OCI-LY1 (cell line): ENCODE measurements at regions not wholly inside any gene's neighbourhood (a gene's known extent, or its start where the extent isn't known, plus 50 kb on each side); places are given as distances from the start of the nearest gene placed in this dataset.

Experiments
- H2AFZ ChIP-seq: fragments of 200-600 bp; sonication (generic), shearing (Covaris generic); 2 replicates; pipeline ENCODE4 v1.6.0; 2014; ENCODE audit warnings: antibody characterized with exemption, mild to moderate bottlenecking, low read length
- H3F3A ChIP-seq: fragments of 200-600 bp; sonication (generic), shearing (Covaris generic); 2 replicates; pipeline ENCODE4 v1.6.0; 2014; ENCODE audit warnings: mild to moderate bottlenecking, antibody characterized with exemption, low read length, moderate library complexity; ENCODE audit not compliant: insufficient read depth
- H3K27ac ChIP-seq: fragments of 200-600 bp; sonication (generic); 2 replicates; pipeline ENCODE4 v1.5.1; 2014; ENCODE audit warnings: low read length, mixed run types, mild to moderate bottlenecking, low read depth; ENCODE audit not compliant: poor library complexity, severe bottlenecking
- H3K27me3 ChIP-seq: fragments of 200-600 bp; sonication (generic); 2 replicates; pipeline ENCODE4 v1.6.0; 2014; ENCODE audit warnings: antibody characterized with exemption, mild to moderate bottlenecking, low read length, moderate library complexity; ENCODE audit not compliant: insufficient read depth
- H3K36me3 ChIP-seq: fragments of 200-600 bp; sonication (generic); 2 replicates; pipeline ENCODE4 v1.6.1; 2014; ENCODE audit warnings: mild to moderate bottlenecking, antibody characterized with exemption, low read length, moderate library complexity, mixed read lengths; ENCODE audit not compliant: insufficient read depth
- H3K4me1 ChIP-seq: fragments of 200-600 bp; sonication (generic); 2 replicates; pipeline ENCODE4 v1.5.1; 2014; ENCODE audit warnings: mild to moderate bottlenecking, low read length, moderate library complexity; ENCODE audit not compliant: insufficient read depth, severe bottlenecking
- H3K4me2 ChIP-seq: fragments of 200-600 bp; sonication (generic), shearing (Covaris generic); 2 replicates; pipeline ENCODE4 v1.6.1; 2014; ENCODE audit warnings: low read length
- H3K4me3 ChIP-seq: fragments of 200-600 bp; sonication (generic); 2 replicates; pipeline ENCODE4 v1.5.1; 2014; ENCODE audit warnings: low read length, low read depth, mild to moderate bottlenecking, mixed read lengths; ENCODE audit not compliant: poor library complexity, severe bottlenecking
- H3K79me2 ChIP-seq: fragments of 200-600 bp; shearing (Covaris generic); 2 replicates; pipeline ENCODE4 v1.6.1; 2016; ENCODE audit warnings: mixed run types, low read length, mixed read lengths; ENCODE audit not compliant: insufficient read depth
- H3K9ac ChIP-seq: fragments of 200-600 bp; sonication (generic), shearing (Covaris generic); 2 replicates; pipeline ENCODE4 v1.6.1; 2014; ENCODE audit warnings: mild to moderate bottlenecking, low read length, mixed read lengths
- H3K9me2 ChIP-seq: fragments of 200-600 bp; sonication (generic), shearing (Covaris generic); 2 replicates; pipeline ENCODE4 v1.6.1; 2014; ENCODE audit warnings: low read depth, mild to moderate bottlenecking, low read length, mixed read lengths
- H3K9me3 ChIP-seq: fragments of 200-600 bp; shearing (Covaris generic); 2 replicates; pipeline ENCODE4 v1.6.1; 2014; ENCODE audit warnings: low read length, mixed read lengths
- H4K20me1 ChIP-seq: fragments of 200-600 bp; sonication (generic), shearing (Covaris generic); 2 replicates; pipeline ENCODE4 v1.6.0; 2016; ENCODE audit warnings: mild to moderate bottlenecking, low read length; ENCODE audit not compliant: insufficient read depth
- CTCF ChIP-seq: fragments of 200-600 bp; sonication (generic), shearing (Covaris generic); IDR thresholded peaks from 2 replicates; pipeline ENCODE4 v1.5.1; 2017; ENCODE audit warnings: mild to moderate bottlenecking, antibody characterized with exemption, low read length, moderate library complexity, mixed read lengths
- EZH2 ChIP-seq: fragments of 200-600 bp; sonication (generic), shearing (Covaris generic); IDR thresholded peaks from 2 replicates; pipeline ENCODE4 v1.8.0; 2017; ENCODE audit warnings: borderline replicate concordance, mixed run types, mild to moderate bottlenecking, antibody characterized with exemption, low read length, moderate library complexity, mixed read lengths

- TF ChIP-seq EZH2: no peak
- no peak for TF ChIP-seq CTCF
- Histone ChIP-seq H3K4me2 (no peak overlapping the region), H3K4me1 (no peaks in the 10 kb centered on the region)
Measured at GRCh38 chr21:14874379-14874778, 190.4 kb downstream of the NRIP1 start.

GRCh38 chr21:14871861-14872260 is 192.9 kb downstream of the NRIP1 start:
- no peak overlapping the region for H3K4me2 ChIP-seq
- no peaks in the 10 kb centered on the region for H3K36me3 ChIP-seq
- TF ChIP-seq EZH2 (no peak), CTCF (no peak)
- no peaks in the 10 kb centered on the region for H3K4me1 ChIP-seq
- no peak overlapping the region for H3K4me3 ChIP-seq
- no peaks in the 10 kb centered on the region for H3K9me3 ChIP-seq
- H3K27me3 ChIP-seq: no peaks in the 10 kb centered on the region
- H3K9ac ChIP-seq: no peak overlapping the region
- no peaks in the 10 kb centered on the region for H3K9me2 ChIP-seq
- no peaks in the 10 kb centered on the region for H4K20me1 ChIP-seq
- no peak overlapping the region for H3K27ac ChIP-seq
- no peak overlapping the region for H2AFZ ChIP-seq
- H3K79me2 ChIP-seq: no peaks in the 10 kb centered on the region
- no peaks in the 10 kb centered on the region for H3F3A ChIP-seq

More at GRCh38 chr21:14874379-14874778, 190.4 kb downstream of the NRIP1 start:
- no peaks in the 10 kb centered on the region for H3K27me3 ChIP-seq
- H3K4me3 ChIP-seq: no peak overlapping the region
- H3K9me2 ChIP-seq: no peaks in the 10 kb centered on the region
- no peaks in the 10 kb centered on the region for H4K20me1 ChIP-seq
- H3K36me3 ChIP-seq: no peaks in the 10 kb centered on the region
- H3K9me3 ChIP-seq: no peaks in the 10 kb centered on the region
- H3K27ac ChIP-seq: no peak overlapping the region
- H3K79me2 ChIP-seq: no peaks in the 10 kb centered on the region
- no peak overlapping the region for H3K9ac ChIP-seq
- no peak overlapping the region for H2AFZ ChIP-seq
- H3F3A ChIP-seq: no peaks in the 10 kb centered on the region

GRCh38 chr21:14870853-14871149 is 194.0 kb downstream of the NRIP1 start:
- H3F3A ChIP-seq: no peaks in the 10 kb centered on the region
- no peak for TF ChIP-seq EZH2
- no peak for TF ChIP-seq CTCF
- no peaks in the 10 kb centered on the region for H3K4me1 ChIP-seq
- H3K4me2 ChIP-seq: no peak overlapping the region
- no peak overlapping the region for H3K9ac ChIP-seq
- H4K20me1 ChIP-seq: no peaks in the 10 kb centered on the region
- no peak overlapping the region for H3K4me3 ChIP-seq
- H3K9me3 ChIP-seq: no peaks in the 10 kb centered on the region
- no peaks in the 10 kb centered on the region for H3K27me3 ChIP-seq
- H2AFZ ChIP-seq: no peak overlapping the region
- no peak overlapping the region for H3K27ac ChIP-seq
- no peaks in the 10 kb centered on the region for H3K9me2 ChIP-seq
- no peaks in the 10 kb centered on the region for H3K36me3 ChIP-seq
- H3K79me2 ChIP-seq: no peaks in the 10 kb centered on the region
